ENCODE measurements at regions not wholly inside any gene's neighbourhood (a gene's known extent, or its start where the extent isn't known, plus 50 kb on each side); places are given as distances from the start of the nearest gene placed in this dataset.

DNA sequence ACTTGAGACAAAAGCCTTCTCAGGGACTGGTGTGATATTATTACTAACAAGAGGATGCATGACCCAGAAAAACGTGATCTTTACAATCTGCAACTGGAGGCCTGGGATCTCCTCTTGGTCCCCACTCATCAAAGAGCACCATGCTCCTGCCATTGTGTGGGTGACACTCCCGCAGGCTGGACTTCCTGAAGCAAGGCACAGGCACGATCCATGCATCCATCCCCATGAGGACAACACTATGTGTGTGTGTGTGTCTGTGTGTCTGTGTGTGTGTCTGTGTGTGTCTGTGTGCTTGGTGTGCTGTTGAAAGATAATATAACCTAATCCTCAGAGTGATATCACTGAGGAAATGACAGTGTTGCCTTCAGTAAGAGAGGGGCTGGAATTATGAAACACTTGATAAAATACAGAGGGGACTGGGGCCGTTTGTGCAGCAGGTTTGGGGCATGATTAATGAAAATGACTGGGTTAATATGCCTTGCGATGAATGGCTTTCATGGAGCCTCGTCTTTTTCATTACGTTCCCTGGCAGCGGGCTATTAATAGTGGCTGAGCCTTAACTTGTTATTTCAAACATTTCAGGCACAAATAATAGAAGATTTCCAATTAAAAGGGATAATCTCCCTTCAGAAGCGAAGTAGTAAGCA lies 180.8 kb upstream of the TCERG1L start:
- DNase-seq, result no peak

DNA sequence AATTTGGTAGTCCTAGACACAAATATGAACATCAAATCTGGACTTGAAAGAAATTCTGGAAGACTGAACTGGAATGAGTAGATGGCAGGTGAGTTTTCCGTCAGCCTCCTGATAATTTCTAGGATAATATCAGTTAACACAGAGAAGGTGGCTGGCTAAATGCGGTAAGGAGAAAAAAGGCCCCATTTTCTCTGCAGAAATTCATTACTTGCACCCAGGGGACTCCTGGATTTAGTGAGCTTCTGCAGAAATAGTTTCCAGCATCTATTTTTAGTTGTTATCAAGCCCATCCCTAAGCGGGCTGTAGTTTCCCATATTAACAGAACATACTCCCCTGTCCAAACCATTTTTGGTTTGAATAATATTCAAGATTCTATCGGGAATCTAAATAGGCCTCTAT lies 181.9 kb upstream of the TCERG1L start:
- no peak for DNase-seq

DNA sequence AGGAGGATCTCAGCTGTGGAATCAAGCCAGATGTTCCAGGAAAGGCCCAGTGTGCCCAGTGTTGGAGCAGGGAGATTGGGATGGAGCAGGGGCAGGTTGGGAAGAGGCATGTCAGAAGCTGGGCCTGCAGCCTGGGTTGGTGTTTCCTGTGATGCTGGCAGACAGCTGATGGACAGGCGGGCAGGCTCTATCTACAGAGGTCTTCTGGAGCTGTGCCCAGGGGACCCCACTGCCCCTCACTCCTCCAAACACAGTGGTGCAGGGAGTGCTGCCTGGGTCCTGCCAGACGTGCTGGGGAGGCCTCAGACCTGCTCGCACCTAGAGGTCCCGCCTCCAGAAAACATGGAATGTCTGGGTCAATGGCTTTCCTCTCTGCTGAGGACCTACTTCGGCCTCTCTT lies 182.9 kb upstream of the TCERG1L start:
- no peak for DNase-seq

DNA sequence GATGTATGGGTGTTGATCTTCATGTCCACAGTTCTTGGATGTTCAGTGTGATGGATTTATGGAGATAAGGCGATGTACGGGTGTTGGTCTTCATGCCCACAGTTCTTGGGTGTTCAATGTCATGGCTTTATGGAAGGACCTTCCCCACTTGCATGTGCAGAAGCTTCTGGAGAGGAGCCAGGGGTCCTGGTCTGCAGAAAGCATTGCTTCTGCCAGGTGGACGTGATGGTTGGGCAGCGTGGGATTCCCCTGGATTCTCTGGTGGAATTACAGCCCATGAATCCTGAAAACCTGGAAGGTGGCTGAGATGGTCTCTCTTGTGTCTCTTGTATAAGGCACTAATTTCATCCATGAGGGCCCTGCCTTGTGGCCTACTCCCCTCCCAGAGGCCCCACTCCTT lies 183.7 kb upstream of the TCERG1L start:
- DNase-seq, result no peak

DNA sequence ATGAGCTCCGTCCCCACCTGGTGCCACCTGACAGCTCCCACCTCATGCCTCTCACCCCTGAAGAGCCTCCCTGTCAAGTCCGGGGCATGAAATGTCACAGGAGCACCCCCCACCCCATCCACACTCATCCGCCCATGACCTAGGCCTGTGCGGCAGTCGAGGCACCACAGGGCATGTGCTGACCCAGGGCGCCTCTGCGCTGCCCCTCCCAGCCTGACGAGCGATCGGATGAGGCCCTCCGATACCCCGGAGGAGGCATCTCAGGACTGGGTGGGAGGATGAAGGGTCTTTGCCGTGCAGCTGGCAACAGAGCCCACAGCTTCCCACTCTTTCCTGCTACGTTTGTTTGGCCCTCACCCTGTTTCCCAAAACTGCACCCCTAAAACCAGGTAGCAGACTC lies 184.4 kb upstream of the TCERG1L start:
- no peak for DNase-seq

GRCh38 chr10:131496351-131497052 lies 185.0 kb upstream of the TCERG1L start:
- DNase-seq, result no peak

- no peak for DNase-seq
Measured at GRCh38 chr10:131499566-131499965, 188.0 kb upstream of the TCERG1L start.

DNA sequence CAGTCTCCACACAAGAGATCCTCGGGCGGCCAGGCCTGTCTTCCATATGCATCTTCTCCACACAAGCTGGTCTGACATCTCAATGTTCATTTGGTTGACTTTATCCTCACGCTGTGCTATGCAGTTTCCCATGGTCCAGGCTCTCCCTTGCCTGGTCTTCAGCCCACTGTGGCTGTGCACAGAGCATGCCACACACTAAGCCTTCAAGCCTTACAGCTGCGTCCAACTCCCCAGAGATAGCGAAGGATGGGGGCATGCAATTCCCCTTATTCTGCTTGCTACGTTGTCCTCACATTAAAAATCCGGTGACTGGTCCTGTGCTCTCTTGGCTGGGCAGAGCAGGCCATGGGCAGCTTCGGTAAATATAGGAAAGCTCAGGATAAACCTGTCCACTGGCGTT lies 188.7 kb upstream of the TCERG1L start:
- DNase-seq, result no peak

- no peak for DNase-seq
Measured at GRCh38 chr10:131500892-131501291, 189.4 kb upstream of the TCERG1L start.

- no peak for DNase-seq
Measured at GRCh38 chr10:131503992-131504391, 192.5 kb upstream of the TCERG1L start.

GRCh38 chr10:131511391-131511790 lies 199.9 kb upstream of the TCERG1L start:
- no peak for DNase-seq

DNA sequence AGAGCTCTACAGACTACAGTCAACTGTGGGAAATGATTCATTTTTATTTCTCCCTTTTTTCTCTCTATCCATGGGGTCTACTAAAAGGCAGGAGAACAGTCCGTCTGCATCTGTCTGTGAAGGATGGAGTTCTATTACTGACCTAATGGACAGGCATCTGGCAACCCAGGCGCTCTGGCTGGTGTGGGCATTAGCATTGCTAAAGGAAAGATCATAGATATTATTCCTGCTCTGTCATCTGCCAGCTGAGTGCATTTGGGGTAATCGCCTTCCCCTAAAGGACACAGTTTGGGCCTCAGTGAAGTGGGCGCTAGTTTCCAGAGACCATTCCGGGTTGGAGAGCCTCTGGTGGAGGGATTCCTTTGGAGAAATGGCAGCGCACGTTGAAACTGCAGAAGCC lies 201.3 kb upstream of the TCERG1L start:
- DNase-seq, result no peak

- DNase-seq, result no peak
Measured at GRCh38 chr10:131513445-131513844, 201.9 kb upstream of the TCERG1L start.

DNA sequence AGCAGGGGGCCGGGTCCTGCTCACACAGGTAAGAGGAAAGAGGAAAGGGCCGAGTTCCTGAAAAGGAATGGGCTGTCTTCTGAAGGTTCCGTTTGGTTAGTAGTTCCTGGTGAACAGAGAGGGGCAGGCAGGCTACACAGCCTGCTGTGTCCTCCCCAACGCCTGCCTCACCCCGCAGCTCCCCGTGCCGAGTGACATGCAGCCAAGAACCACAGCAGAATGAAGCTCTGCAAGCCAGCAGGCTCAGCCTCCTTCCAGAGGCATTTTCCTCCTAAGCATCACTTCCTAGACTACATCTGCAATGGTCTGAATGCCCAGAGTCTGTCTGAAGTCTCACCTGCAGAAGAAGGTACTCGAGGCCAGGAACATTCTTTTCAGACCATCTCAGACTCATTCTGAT lies 202.4 kb upstream of the TCERG1L start:
- DNase-seq, result no peak

DNA sequence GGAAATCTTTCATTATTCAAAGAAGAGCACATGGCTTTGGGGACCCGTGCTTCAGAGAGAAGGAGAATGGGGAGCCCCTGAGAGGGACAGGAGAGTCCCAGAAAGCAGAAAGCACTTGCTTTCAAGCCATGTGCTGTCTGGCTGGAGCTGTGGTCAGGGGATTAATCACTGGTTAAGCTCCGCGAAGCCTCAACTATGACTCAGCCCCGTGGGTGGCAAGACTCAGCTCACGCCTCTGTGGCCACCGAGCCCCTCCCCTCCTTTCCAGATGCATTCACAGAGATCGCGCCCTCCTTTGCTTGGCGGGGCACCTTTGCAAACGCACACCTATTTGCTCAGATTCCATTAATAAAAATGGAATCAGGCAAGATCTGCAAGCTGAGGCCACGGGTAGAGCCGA lies 202.9 kb upstream of the TCERG1L start:
- DNase-seq, result no peak

DNA sequence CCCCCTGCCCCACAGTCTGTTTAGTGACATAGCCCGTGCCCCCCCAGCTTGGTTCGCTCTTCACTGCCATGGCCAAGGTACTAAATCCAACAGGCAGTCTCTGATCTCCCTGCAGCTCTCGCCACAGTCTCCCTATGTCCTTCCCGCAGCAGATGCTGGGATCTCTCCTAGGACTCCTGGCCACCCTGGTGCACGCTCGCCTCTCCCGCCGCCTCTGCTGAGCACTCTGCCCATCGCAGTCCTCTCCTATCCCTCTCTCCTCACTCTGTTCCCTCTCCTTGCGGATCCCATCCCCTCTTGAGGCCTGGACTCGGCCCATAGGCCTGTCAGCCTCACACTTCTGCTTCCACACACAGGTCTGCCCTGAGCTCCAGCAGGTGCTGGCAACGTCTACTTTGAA lies 204.8 kb upstream of the TCERG1L start:
- DNase-seq, result no peak

DNA sequence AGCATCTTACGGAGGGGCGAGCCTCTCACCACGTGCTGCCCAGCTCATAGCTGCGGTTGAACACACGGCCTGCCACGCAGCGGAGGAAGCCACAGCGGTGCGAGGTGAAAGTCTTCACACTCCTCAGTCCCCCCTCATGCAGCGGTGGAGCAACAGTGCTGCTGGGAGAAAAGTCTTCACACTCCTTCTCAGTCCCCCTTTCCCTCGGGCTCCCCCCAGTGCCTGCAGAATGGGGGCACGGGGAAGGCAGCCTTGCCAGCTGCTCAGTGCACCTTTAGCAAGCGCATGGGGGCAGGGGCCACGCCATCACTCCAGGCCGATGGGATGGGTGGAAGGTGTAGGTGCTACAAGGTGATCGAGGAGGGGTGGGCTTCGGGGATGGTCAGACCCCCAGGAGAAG lies 206.3 kb upstream of the TCERG1L start:
- DNase-seq, result no peak

DNA sequence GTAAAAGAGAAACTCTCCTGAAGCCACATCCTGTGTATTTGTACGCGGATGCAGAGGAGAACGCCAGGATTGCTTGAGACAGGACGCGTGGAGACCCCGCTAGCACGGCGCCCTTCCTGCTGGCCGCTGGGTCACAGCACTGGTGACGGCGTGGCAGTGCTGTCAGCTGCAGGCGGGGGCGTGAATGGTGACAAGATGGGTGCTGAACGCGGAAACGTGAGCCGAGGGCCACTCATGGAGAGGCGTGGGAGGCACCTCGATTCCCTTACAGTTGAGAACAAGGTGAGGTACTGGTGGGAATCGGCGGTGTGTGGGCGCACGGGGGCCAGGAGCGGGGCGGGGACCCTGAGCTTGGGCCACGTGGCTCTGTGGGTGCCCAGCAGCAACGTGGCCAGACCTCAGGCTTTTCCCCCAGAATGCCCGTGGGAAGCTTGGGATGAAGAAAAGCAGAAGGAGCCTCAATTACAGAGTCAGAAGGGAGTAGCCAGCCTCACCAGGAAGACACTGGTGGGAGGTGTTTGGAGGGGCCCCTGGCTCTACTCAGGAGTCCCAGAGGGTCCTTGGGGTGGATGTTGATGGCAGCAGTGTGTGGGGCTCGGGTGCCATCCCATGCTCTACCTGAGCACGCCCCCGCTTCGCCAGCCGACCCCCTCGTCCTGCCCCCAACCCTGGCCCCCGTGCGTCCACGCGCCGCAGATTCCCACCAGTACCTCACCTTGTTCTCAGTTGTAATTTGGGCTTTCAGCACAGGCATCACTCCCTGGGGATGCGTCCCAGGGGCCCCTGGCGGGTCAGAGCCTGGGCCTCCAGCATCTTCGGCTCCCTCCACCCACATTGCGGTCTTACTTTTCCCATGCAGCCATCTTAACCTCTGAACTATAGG lies 208.4 kb upstream of the TCERG1L start:
- DNase-seq, result no peak

DNA sequence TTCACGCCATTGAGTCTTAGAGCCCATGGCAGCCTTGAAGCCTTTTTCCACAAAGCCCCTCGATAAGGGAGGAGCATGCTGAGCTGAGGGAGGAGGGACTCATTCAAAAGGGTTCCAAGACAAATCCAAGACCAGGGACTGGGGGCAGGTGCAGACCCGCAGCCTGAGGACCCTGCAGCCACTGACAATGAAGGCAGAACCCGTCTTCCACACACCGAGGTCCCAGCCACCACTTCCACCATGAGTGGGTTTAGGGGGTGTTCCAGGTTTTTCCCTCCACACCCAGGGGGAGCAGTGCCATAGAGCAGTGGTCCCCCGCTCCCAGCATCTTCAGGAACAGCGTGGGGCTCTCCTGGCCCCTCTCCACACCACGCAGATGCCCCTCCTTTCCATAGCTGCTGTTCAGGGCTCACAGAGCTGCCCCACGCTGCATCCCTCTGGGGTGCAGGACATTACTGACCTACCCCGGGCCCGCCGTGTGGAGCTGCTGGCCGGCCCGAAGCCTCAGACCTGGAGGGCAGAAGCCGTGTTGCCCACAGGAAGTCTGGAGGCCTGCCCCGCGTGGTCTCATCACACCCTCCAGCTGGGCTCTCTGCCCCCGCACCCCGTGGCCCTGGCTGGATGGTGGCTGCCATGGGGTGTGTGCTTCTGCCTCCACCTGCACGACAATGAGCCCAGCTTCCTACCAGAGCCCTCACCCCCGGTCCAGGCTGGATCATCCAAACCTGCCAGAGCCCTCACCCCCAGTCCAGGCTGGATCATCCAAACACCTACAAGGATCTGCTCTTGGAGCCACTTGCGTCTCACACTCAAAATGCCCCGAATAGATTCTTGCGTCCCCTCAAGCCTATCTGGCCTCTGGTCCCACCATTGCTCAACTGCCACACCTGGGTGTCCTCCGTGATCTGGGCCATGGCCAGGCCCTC lies 220.0 kb upstream of the TCERG1L start:
- DNase-seq, result no peak

GRCh38 chr10:131532291-131532690 lies 220.8 kb upstream of the TCERG1L start:
- no peak for DNase-seq

- no peak for DNase-seq
Measured at GRCh38 chr10:131532745-131533341, 221.3 kb upstream of the TCERG1L start.

DNA sequence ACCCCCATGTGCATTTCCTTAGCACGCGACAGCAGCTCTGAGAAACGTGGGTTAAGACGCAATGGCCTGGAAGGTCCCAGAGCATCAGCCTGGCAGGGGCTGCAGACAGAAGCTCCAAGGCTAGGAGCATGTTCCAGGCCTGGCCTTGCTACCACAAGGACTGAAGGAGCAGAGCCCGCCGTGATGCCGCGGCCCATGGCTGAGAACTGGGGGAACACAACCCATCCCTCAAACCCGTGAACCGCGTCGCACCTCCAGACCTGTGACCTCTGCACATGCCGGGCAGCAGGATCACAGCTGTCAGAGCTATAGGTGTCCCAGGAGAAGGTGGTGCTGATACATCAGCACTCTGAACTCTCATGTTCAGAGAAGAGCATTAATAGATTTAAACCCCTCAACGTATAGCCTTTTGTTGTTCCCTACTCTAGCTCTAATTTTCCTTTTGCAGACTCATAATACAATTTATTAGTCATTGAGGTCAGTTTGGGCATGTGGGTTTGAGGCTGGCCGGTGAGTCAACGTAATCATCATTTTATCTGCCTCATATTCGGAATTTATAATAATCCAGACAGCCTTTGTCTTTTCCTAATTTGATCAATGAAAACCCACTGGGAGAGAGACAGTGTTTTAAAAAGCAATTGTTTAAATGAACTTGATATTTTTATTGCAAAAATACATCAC lies 222.5 kb upstream of the TCERG1L start:
- no peak for DNase-seq
